Activated CD4-positive, alpha-beta T cell treated with anti-CD3 and anti-CD28 coated beads for 24 hours (primary cell): ENCODE measurements at regions not wholly inside any gene's neighbourhood (a gene's known extent, or its start where the extent isn't known, plus 50 kb on each side); places are given as distances from the start of the nearest gene placed in this dataset.

ENCODE experiments used
- DNase-seq, 2 donors: peaks; one replicate each; pipeline ENCODE4 v3.0.0-alpha.2; 2020; ENCODE audit warnings: low read depth in 2 of 2

- DNase-seq, result no peak
Measured at GRCh38 chr10:105879401-105879800, 1238.3 kb downstream of the SORCS3 start.

GRCh38 chr10:105875050-105875449 is 1234.0 kb downstream of the SORCS3 start:
- DNase-seq, result no peak

- DNase-seq, result no peak
Measured at GRCh38 chr10:105872665-105873064, 1231.6 kb downstream of the SORCS3 start.

GRCh38 chr10:105868935-105869334 is 1227.8 kb downstream of the SORCS3 start:
- no peak for DNase-seq

GRCh38 chr10:105864854-105865253 is 1223.8 kb downstream of the SORCS3 start:
- no peak for DNase-seq

- DNase-seq, result no peak
Measured at GRCh38 chr10:105857268-105858264, 1216.5 kb downstream of the SORCS3 start.

- no peak for DNase-seq
Measured at GRCh38 chr10:105855791-105856190, 1214.7 kb downstream of the SORCS3 start.

GRCh38 chr10:105844676-105845570 is 1203.8 kb downstream of the SORCS3 start:
- DNase-seq, result no peak

- no peak for DNase-seq
Measured at GRCh38 chr10:105844241-105844640, 1203.2 kb downstream of the SORCS3 start.

- DNase-seq, result no peak
Measured at GRCh38 chr10:105843786-105844185, 1202.7 kb downstream of the SORCS3 start.

- DNase-seq, result no peak
Measured at GRCh38 chr10:105840288-105840770, 1199.2 kb downstream of the SORCS3 start.

- no peak for DNase-seq
Measured at GRCh38 chr10:105838392-105838791, 1197.3 kb downstream of the SORCS3 start.

GRCh38 chr10:105837951-105838350 is 1196.9 kb downstream of the SORCS3 start:
- DNase-seq, result no peak

- DNase-seq, result no peak
Measured at GRCh38 chr10:105834261-105835059, 1193.4 kb downstream of the SORCS3 start.

- DNase-seq, result no peak
Measured at GRCh38 chr10:105827133-105827532, 1186.0 kb downstream of the SORCS3 start.

- DNase-seq, result no peak
Measured at GRCh38 chr10:105807935-105808587, 1167.0 kb downstream of the SORCS3 start.

GRCh38 chr10:105803206-105803605 is 1162.1 kb downstream of the SORCS3 start:
- DNase-seq, result no peak

- DNase-seq, result no peak
Measured at GRCh38 chr10:105800641-105801040, 1159.6 kb downstream of the SORCS3 start.

- no peak for DNase-seq
Measured at GRCh38 chr10:105798328-105798889, 1157.3 kb downstream of the SORCS3 start.

- no peak for DNase-seq
Measured at GRCh38 chr10:105797234-105797890, 1156.3 kb downstream of the SORCS3 start.
